Calu3 (cell line): ENCODE measurements at regions not wholly inside any gene's neighbourhood (a gene's known extent, or its start where the extent isn't known, plus 50 kb on each side); places are given as distances from the start of the nearest gene placed in this dataset.
"Not testable (repeated sequence)": the region's sequence is repeated elsewhere in the genome, so short reads cannot be mapped to it uniquely, and the experiment has no call there.

Experiments
- BruUV-seq: library from RNA; stranded (reverse); fragments of 400-500 nt; replicated peaks from 2 replicates; lab custom pipeline; 2021; lab: Mats Ljungman, UMichigan
- CTCF ChIA-PET: fragments of 300-600 bp; sonication (Branson Sonifier 250); formaldehyde crosslinking; loops from one replicate; lab custom pipeline; 2022; ENCODE audit warnings: antibody characterized with exemption; lab: Charles Lee
- DNase-seq: peaks from one replicate; pipeline ENCODE4 v3.0.0; 2022
- H3K27ac Mint-ChIP-seq: one replicate; pipeline ENCODE4 v1.8.0; 2022; ENCODE audit warnings: mixed read lengths; ENCODE audit not compliant: unreplicated experiment
- H3K27me3 Mint-ChIP-seq: one replicate; pipeline ENCODE4 v1.8.0; 2022; ENCODE audit warnings: mixed read lengths; ENCODE audit not compliant: unreplicated experiment
- H3K36me3 Mint-ChIP-seq: one replicate; pipeline ENCODE4 v1.8.0; 2022; ENCODE audit warnings: mild to moderate bottlenecking, moderate library complexity, mixed read lengths; ENCODE audit not compliant: insufficient read depth, unreplicated experiment
- H3K4me1 Mint-ChIP-seq: one replicate; pipeline ENCODE4 v1.8.0; 2022; ENCODE audit warnings: mild to moderate bottlenecking, low read depth, mixed read lengths; ENCODE audit not compliant: unreplicated experiment
- H3K4me3 Mint-ChIP-seq: one replicate; pipeline ENCODE4 v1.8.0; 2022; ENCODE audit warnings: mild to moderate bottlenecking, low read depth, moderate library complexity, mixed read lengths; ENCODE audit not compliant: unreplicated experiment
- H3K9me3 Mint-ChIP-seq: one replicate; pipeline ENCODE4 v1.8.0; 2022; ENCODE audit warnings: low read depth, mixed read lengths; ENCODE audit not compliant: unreplicated experiment
- intact Hi-C: fragments of 100-400 bp; cut with micrococcal nuclease; formaldehyde crosslinking; loops from one replicate; pipeline ENCODE4 v1.10.0; 2022; ENCODE audit not compliant: unreplicated experiment
- TF ChIP-seq, protein P1 (sequence below): fragments of 200-600 bp; IDR thresholded peaks from one replicate; pipeline ENCODE4 v1.8.0; 2022; ENCODE audit warnings: antibody characterized with exemption; ENCODE audit not compliant: unreplicated experiment

DNA sequence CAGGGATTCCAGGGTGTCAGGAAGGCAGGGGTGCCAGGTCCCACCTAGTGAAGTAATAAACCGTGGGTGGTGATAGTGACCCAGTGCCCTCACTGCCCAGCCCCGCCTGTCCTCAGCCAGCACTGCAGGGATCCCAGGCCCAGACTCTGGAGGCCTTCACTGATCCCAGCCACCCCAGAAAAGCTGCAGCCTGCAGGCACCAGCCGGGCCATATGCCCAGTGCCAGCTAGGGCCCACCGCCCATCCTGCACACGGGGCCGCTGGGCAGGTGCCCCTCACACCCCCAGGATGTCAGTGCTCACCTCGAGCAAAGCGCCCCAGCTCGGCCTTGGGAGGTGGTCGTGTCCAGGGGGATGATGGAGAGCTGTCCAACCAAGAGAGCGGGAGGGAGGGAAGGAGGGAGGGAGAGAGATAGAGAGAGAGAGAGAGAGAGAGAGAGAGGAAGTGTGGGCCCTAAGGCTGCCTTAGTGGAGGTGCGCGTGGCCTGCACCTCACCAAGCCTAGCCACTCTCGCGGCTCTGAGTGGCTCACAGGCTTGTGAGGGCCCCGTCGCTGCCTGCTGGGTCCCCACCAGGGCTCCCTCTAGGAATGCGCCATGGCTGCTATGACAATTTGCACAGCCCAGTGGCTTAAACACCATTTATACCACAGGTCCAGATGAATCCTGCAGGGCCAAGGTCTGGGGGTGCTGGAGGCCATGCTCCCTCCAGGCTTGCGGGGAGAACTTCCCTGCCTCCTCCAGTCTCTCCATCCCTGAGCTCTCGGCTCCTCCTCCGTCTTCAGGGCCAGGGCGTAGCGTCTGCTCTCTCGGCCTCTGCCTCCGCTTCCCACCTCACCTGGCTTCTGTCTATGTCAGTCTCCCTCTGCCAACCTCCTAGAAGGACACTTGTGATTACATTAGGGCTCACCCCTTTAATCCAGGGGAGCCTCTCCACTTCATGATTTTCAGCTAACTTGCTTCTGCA, 401.0 kb downstream of the TMEM121 start:
- Mint-ChIP-seq H3K4me3 (no peak overlapping the region), H3K27me3 (peaks cover 64% of the 10 kb centered on the region), H3K27ac (no peak overlapping the region), H3K9me3 (no peaks in the 10 kb centered on the region), H3K4me1 (no peaks in the 10 kb centered on the region), H3K36me3 (no peaks in the 10 kb centered on the region)
- CTCF ChIA-PET: no interaction called here
- intact Hi-C loops: no loop called here
- no TSS peak for BruUV-seq
- TF ChIP-seq, protein P1, sequence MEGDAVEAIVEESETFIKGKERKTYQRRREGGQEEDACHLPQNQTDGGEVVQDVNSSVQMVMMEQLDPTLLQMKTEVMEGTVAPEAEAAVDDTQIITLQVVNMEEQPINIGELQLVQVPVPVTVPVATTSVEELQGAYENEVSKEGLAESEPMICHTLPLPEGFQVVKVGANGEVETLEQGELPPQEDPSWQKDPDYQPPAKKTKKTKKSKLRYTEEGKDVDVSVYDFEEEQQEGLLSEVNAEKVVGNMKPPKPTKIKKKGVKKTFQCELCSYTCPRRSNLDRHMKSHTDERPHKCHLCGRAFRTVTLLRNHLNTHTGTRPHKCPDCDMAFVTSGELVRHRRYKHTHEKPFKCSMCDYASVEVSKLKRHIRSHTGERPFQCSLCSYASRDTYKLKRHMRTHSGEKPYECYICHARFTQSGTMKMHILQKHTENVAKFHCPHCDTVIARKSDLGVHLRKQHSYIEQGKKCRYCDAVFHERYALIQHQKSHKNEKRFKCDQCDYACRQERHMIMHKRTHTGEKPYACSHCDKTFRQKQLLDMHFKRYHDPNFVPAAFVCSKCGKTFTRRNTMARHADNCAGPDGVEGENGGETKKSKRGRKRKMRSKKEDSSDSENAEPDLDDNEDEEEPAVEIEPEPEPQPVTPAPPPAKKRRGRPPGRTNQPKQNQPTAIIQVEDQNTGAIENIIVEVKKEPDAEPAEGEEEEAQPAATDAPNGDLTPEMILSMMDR: no peak
- no peak for DNase-seq

DNA sequence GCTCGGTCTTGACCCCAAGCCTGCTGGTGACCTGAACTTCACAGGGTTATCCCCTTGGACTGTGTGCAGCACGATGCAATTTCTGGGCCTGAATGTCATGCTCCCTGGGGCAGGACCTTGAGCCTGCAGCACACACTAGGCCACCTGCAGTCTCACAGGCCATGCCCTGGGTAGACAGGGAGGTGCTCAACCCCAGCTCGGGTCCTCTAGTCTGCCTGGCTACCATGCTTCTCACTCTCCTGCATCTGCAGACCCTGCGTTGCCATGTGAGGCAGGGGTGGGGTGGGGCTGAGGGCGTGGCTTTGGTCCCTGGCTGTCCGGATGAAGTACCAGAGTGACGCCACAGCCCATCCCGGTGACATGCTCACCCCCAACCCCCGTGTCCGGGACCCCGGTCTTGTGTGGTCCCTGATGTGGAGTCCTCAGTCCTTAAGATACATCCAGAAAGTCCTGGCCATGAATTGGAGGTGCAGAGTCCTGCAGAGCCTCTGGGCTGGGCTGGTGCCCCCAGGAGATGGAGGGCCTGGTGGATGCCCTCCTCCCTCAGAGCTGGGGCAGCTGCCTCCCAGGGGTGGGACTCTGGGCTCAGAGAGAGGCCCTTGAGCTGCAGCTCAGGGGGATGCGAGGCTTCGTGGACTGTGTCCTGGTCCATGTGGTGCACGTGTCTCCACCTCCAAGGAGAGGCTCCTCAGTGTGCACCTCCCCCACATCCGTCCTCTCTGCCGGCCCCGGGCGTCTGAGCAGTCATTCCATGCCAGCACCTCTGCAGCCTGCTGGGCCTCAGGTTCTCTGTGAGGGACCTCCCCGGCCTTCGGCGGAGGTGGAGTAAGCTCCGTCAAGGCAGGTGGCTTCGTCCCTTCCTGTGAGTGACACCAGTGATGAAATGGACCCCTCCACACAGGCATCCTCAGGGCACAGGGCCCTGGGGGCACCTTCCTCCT, 402.1 kb downstream of the TMEM121 start:
- H3K27ac Mint-ChIP-seq, BruUV-seq, H3K4me1 Mint-ChIP-seq, H3K36me3 Mint-ChIP-seq, intact Hi-C loops, CTCF ChIA-PET, DNase-seq, H3K9me3 Mint-ChIP-seq, H3K4me3 Mint-ChIP-seq: not testable (repeated sequence)
- H3K27me3 Mint-ChIP-seq: peaks cover 61% of the 10 kb centered on the region

DNA sequence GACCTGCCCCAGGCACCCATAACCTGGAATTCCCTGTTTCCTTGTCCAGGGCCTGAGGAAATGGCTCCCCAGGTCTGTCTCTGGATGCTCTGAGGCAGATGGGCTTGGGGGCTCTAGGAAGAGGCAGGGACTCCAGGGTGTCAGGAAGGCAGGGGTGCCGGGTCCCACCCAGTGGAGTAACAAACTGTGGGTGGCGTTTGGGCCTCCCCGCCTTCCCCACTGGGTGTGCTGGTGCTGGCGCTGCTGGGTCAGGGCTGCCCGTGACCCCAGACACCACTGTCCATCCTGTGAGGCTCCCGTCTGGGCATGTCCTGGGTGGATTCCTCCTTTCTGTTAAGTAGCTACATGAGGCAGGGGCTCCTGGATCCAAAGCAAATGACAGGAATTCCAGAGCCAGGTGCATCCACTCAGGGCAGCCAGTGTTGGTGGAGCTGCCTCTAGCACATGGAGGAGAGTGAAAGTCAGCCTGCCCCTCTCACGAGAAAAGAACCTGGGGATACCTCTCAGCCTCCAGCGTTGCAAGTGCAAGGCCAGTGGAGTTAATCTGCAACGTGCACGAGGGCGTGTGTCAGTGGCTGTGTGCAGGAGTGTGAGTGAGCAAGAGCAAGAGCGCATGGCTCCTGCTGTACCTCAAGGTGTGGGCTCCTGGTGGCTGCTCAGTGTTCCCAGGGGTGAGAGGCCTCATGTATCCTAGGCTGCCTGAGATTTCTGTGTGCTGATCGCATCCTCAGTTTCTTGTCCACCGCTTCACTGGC, 403.1 kb downstream of the TMEM121 start:
- peaks cover 58% of the 10 kb centered on the region for H3K27me3 Mint-ChIP-seq
- H3K4me3 Mint-ChIP-seq: no peak overlapping the region
- H3K27ac Mint-ChIP-seq: no peak overlapping the region
- BruUV-seq: no TSS peak
- no peaks in the 10 kb centered on the region for H3K9me3 Mint-ChIP-seq
- CTCF ChIA-PET: no interaction called here
- DNase-seq: no peak
- no peaks in the 10 kb centered on the region for H3K36me3 Mint-ChIP-seq
- intact Hi-C loops: no loop called here
- no peaks in the 10 kb centered on the region for H3K4me1 Mint-ChIP-seq
- TF ChIP-seq, protein P1: no peak

DNA sequence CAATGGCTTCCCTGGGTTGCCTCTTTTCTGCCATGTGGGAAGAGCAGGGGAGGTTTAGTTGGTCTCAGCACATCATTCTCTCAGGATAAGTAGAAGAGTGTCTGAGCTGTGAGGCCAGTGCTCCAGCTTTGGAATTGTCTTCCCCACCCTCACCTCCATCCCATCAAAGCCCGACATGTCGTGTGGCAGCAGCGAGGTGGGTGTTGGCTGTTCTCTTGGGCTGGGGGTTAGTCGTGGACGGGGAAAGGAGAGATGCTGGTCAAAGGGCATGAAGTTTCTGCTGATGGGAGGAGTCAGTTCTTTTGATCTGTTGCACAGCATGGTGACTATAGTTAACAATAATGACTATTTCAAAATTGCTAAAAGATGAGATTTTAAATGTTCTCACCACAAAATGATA, 404.2 kb downstream of the TMEM121 start:
- no peak overlapping the region for H3K4me3 Mint-ChIP-seq
- peaks cover 48% of the 10 kb centered on the region for H3K27me3 Mint-ChIP-seq
- no peaks in the 10 kb centered on the region for H3K36me3 Mint-ChIP-seq
- BruUV-seq: no TSS peak
- H3K4me1 Mint-ChIP-seq: no peaks in the 10 kb centered on the region
- CTCF ChIA-PET: no interaction called here
- no peaks in the 10 kb centered on the region for H3K9me3 Mint-ChIP-seq
- TF ChIP-seq, protein P1: no peak
- intact Hi-C loops: no loop called here
- DNase-seq: no peak
- H3K27ac Mint-ChIP-seq: no peak overlapping the region
